Gastroesophageal sphincter (tissue), 2 donors: ENCODE measurements at regions not wholly inside any gene's neighbourhood (a gene's known extent, or its start where the extent isn't known, plus 50 kb on each side); places are given as distances from the start of the nearest gene placed in this dataset.

Experiments
- EP300 ChIP-seq: sonication (generic); formaldehyde crosslinking; IDR thresholded peaks from one replicate; pipeline ENCODE4 v1.6.1; 2017; ENCODE audit warnings: antibody characterized with exemption, mild to moderate bottlenecking
- POLR2A ChIP-seq, 2 donors: fragments of 450-650 bp; IDR thresholded peaks; one replicate each; pipeline ENCODE4 v1.6.1; 2017; ENCODE audit warnings: antibody characterized with exemption in 2 of 2, mild to moderate bottlenecking in 2 of 2, moderate library complexity in 1 of 2

DNA sequence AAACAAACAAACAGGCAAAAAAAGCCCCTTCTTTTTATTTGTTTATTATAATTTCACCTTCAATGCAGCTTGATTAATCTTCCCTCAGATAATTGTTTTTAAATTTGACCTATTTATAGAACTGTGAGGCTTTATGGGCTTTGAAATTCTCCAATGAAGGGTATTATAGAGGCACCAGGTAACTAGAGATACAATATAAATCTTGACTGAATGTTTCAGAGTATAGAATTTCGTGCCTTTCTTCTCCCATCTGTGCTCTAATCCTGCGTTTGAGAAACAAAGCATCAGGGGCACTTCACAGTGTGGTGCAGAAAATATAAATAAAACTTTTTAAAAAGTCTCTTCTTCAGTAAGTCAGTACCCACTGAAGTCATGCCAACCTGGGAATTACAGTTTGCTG, 120.9 kb downstream of the ANKRD50 start:
- TF ChIP-seq POLR2A (IDR thresholded peaks at IDR 0.05), result no peak
- no peak for TF ChIP-seq EP300
